Kidney epithelial cell (primary cell): ENCODE measurements at regions not wholly inside any gene's neighbourhood (a gene's known extent, or its start where the extent isn't known, plus 50 kb on each side); places are given as distances from the start of the nearest gene placed in this dataset.

Source experiments
- DNase-seq: peaks from one replicate; pipeline ENCODE4 v3.0.0-alpha.2; 2010; ENCODE audit warnings: low read depth
- H3K27me3 ChIP-seq: 2 replicates; pipeline ENCODE4 v1.6.0; 2011; ENCODE audit warnings: low read length; ENCODE audit not compliant: control insufficient read depth, insufficient read depth
- H3K36me3 ChIP-seq: 2 replicates; pipeline ENCODE4 v1.5.1; 2011; ENCODE audit warnings: low read length; ENCODE audit not compliant: control insufficient read depth, insufficient read depth
- H3K4me3 ChIP-seq: 2 replicates; pipeline ENCODE4 v1.5.1; 2011; ENCODE audit warnings: low read depth, mild to moderate bottlenecking, control low read depth, low read length
- TF ChIP-seq, protein P1 (sequence below): IDR thresholded peaks from 2 replicates; pipeline ENCODE4 v1.5.1; 2011; ENCODE audit warnings: mild to moderate bottlenecking, moderate library complexity, low read length, control low read depth, inconsistent platforms; ENCODE audit not compliant: insufficient read depth, poor library complexity, severe bottlenecking

DNA sequence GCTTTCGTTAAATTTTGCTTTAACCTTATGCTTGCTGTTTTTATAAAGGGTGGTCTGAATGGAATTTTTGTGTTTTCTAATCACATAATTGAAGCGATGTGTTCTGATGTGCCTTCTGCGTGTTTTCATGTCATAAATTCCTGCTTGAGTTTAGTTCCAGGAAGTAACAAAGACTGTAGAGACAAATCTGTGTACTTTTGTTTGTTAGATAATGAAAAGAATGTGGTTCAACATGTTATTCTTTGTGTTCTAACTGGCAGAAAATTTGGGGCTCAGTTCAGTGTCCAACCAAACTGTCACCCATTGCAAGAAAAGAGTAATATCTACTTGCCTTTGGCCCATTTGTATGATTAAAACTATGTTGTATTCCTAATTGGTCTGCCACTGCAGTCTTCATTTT lies 324.0 kb downstream of the DIPK2A start:
- Histone ChIP-seq H3K27me3 (peaks cover under 1% of the 10 kb centered on the region), H3K36me3 (no peaks in the 10 kb centered on the region), H3K4me3 (no peak overlapping the region)
- TF ChIP-seq, protein P1, sequence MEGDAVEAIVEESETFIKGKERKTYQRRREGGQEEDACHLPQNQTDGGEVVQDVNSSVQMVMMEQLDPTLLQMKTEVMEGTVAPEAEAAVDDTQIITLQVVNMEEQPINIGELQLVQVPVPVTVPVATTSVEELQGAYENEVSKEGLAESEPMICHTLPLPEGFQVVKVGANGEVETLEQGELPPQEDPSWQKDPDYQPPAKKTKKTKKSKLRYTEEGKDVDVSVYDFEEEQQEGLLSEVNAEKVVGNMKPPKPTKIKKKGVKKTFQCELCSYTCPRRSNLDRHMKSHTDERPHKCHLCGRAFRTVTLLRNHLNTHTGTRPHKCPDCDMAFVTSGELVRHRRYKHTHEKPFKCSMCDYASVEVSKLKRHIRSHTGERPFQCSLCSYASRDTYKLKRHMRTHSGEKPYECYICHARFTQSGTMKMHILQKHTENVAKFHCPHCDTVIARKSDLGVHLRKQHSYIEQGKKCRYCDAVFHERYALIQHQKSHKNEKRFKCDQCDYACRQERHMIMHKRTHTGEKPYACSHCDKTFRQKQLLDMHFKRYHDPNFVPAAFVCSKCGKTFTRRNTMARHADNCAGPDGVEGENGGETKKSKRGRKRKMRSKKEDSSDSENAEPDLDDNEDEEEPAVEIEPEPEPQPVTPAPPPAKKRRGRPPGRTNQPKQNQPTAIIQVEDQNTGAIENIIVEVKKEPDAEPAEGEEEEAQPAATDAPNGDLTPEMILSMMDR: no peak
- no peak for DNase-seq

DNA sequence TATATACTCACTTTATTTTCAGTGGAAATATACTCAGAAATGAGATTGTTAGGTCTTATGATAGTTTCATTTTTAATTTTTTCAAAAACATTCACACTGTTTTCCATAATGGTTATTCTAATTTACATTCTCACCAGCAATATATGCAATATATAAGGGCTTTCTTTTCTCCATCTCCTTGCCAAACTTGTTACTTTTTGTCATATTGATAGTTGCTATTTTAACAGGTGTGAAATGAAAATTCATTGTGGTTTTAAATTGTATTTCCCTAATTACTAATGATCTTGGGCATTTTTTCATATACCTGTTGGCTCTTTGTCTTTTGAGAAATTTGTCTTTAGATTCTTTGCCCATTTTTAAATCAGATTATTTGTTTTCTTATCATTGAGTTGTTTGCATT lies 325.2 kb downstream of the DIPK2A start:
- Histone ChIP-seq H3K36me3 (no peaks in the 10 kb centered on the region), H3K27me3 (no peaks in the 10 kb centered on the region), H3K4me3 (no peak overlapping the region)
- no peak for DNase-seq
- TF ChIP-seq, protein P1: no peak

DNA sequence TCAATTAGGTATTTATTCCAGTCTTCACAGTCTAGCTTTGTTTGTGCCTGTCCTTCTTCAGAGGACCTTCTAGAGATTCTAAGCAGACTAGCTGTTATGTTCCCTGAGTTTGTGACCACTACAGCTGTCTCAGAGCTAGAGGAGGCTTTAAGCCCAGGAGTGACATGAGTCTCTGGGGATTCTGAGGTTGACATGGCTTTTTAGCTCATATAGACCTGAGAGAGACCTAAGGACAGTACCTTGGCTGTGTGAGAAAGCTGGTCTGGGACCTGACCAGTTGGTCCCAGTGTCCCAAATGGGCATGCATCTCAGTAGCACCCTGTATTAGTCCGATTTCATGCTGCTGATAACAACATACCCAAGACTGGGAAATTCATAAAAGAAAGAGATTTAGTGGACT lies 330.2 kb downstream of the DIPK2A start:
- TF ChIP-seq, protein P1: no peak
- Histone ChIP-seq H3K27me3 (no peaks in the 10 kb centered on the region), H3K36me3 (no peaks in the 10 kb centered on the region), H3K4me3 (no peak overlapping the region)
- no peak for DNase-seq

DNA sequence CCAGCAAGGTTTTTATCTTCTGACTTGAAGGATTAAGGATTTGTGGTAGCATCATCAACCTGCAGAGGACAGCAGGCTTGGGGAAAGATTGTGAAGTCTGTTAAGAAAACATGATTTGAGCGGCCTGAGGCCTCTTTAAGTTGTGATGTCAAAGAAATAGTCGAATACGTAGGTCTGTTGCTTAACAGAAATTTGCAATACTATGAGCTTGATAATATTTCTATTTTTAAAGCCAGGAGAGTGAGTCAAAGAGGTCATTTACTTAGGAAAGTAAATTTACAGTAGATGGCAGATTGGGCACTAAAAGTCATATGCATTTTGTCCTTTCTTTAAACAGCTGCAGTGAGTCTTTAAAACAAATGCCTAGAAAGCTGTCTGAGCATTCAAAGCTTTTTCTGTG lies 336.3 kb downstream of the DIPK2A start:
- Histone ChIP-seq H3K4me3 (no peak overlapping the region), H3K36me3 (no peaks in the 10 kb centered on the region), H3K27me3 (no peaks in the 10 kb centered on the region)
- DNase-seq: no peak
- TF ChIP-seq, protein P1: no peak

DNA sequence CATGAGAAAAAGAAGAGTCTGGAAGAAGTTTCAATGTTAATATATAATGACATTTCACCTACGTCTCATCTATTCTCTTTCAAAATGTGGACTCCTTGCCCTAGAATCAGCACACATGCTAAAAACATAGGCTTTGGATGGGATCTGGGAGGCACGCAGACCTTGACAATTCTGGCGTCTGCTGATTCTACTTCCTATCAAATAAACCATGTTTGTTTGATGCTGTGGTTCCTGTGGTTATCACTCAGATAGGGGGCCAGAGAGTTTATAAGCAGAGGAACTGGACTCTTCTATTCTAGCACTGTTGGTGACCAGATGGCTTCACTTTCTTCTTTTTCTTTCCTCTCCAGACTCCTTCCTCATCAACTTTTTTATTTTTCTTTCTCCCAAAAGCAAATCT lies 336.8 kb downstream of the DIPK2A start:
- Histone ChIP-seq H3K27me3 (no peaks in the 10 kb centered on the region), H3K4me3 (no peak overlapping the region), H3K36me3 (no peaks in the 10 kb centered on the region)
- TF ChIP-seq, protein P1: no peak
- no peak for DNase-seq

DNA sequence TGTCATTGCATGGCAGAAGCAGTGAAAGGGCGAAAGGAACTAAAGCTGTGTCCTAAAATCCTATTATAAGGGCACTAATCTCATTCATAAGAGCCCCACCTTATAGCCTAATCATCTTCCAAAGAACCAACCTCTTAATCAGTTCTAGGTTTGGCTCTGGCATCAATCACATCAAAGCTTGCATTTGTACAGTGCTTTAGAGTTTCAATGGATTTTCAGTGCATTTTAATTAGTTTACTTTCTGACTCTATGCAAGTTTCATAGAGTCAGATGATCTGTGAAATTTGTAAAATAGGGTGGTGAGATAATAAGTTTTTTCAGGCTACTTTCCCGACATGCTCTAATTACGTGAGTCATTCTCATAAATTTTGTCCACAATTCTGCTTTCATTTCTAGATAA lies 341.1 kb downstream of the DIPK2A start:
- DNase-seq: no peak
- TF ChIP-seq, protein P1: no peak

More for the DNA sequence above, 341.1 kb downstream of the DIPK2A start:
- Histone ChIP-seq H3K27me3 (no peaks in the 10 kb centered on the region), H3K4me3 (no peak overlapping the region), H3K36me3 (no peaks in the 10 kb centered on the region)
